ENCODE measurements at regions not wholly inside any gene's neighbourhood (a gene's known extent, or its start where the extent isn't known, plus 50 kb on each side); places are given as distances from the start of the nearest gene placed in this dataset.

DNA sequence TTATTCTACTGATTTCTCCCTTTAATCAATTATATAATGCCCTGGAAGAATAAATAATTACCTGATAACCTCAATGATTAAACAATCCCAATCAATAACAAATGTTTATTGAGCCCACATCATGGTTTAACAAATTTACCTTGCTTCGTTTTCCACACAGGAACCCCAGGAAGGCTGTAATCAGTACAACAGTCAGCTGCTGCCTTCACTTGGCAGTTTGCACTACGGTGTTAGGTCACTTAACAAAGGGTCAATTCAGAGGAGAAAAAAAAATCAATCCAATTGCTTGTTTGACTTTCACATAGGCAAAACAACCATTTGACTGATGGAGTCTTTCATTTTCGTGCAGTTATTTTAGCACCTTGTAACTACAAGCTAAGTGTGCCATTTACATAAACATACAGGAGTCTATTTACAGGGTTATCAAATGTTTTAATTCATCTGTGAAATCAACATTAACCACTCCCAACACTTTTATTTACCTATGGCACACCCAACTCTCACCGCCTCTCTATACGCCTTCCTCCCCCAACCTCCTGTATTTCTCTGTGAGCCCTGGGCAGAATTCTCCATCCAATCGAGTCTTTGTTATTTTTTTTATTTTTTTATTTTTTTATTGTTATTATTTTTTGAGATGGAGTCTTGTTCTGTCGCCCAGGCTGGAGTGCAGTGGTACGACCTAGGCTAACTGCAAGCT lies 140.4 kb upstream of the TAB2 start:
- H3K14ac ChIP-seq (ENCODE audit: low read length in 2 of 2), result no peak overlapping the region
- H3K4me2 ChIP-seq (ENCODE audit: low read length, poor library complexity, severe bottlenecking), result no peak overlapping the region
- H2AFZ ChIP-seq (ENCODE audit: low read depth, low read length), result no peak overlapping the region
- H4K8ac ChIP-seq (ENCODE audit: low read length), result no peak overlapping the region
- no peak overlapping the region for H3K23ac ChIP-seq (ENCODE audit: low read length in 2 of 2)
- H3K4me1 ChIP-seq (ENCODE audit: control insufficient read depth, insufficient read depth, low read depth, low read length), result no peaks in the 10 kb centered on the region
- H2BK5ac ChIP-seq (ENCODE audit: low read depth, low read length, poor library complexity, severe bottlenecking), result no peak overlapping the region
- H3K9me3 ChIP-seq (ENCODE audit: control insufficient read depth, low read length), result no peaks in the 10 kb centered on the region
- 90% methylated on average over 7 of the region's 8 CpGs for WGBS
- no peak overlapping the region for H2AK5ac ChIP-seq (ENCODE audit: low read length, severe bottlenecking)
- H2BK12ac ChIP-seq (ENCODE audit: low read length in 2 of 2), result no peak overlapping the region
- no peaks in the 10 kb centered on the region for H3K79me1 ChIP-seq (replicated peaks; ENCODE audit: low read length, poor library complexity, severe bottlenecking)
- no peak for DNase-seq
- no peak overlapping the region for H4K91ac ChIP-seq (ENCODE audit: low read length)
- no peaks in the 10 kb centered on the region for H3K36me3 ChIP-seq (ENCODE audit: control insufficient read depth in 1 of 2, insufficient read depth in 2 of 2, low read depth in 1 of 2, low read length in 2 of 2)
- no peaks in the 10 kb centered on the region for H3K27me3 ChIP-seq (ENCODE audit: control insufficient read depth in 1 of 2, insufficient read depth in 1 of 2, low read length in 2 of 2)
- no peak overlapping the region for H3K4ac ChIP-seq (ENCODE audit: low read depth in 1 of 2, low read length in 2 of 2)
- H2BK120ac ChIP-seq (ENCODE audit: low read depth, low read length), result no peak overlapping the region
- no peak overlapping the region for H2BK15ac ChIP-seq (ENCODE audit: low read depth, poor library complexity, severe bottlenecking)
- H3K9ac ChIP-seq (ENCODE audit: low read length), result no peak overlapping the region
- H3K27ac ChIP-seq (ENCODE audit: low read length, poor library complexity, severe bottlenecking), result no peak overlapping the region
- no peak overlapping the region for H3K4me3 ChIP-seq (ENCODE audit: insufficient read depth in 1 of 2, low read depth in 1 of 2, low read length in 2 of 2)
- H3K18ac ChIP-seq (ENCODE audit: low read depth in 1 of 2, low read length in 2 of 2), result no peak overlapping the region

DNA sequence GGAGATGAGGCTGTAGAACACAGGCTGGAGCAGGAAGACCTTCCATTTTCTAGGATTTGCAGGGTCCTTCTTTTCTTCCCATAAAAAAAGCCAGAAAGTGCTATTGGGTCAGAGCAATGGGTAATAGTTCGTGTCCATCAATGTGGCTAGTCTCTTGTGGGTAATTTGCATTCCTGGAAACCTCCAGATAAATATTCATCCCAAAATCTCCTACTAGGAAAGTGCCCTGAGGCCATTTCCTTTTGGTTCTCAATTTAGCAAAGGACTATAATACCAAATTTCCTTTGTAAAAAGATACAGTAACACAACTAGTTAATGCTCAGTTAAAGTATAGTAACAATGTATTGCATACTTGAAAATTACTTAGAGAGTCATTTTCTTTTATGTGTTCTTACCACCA lies 138.1 kb upstream of the TAB2 start:
- 100% methylated on average over 1 of the region's 1 CpG for WGBS
- Histone ChIP-seq H3K9me3 (ENCODE audit: control insufficient read depth, low read length) (no peaks in the 10 kb centered on the region), H2BK5ac (ENCODE audit: low read depth, low read length, poor library complexity, severe bottlenecking) (no peak overlapping the region), H2BK15ac (ENCODE audit: low read depth, poor library complexity, severe bottlenecking) (no peak overlapping the region), H3K18ac (ENCODE audit: low read depth in 1 of 2, low read length in 2 of 2) (no peak overlapping the region), H4K8ac (ENCODE audit: low read length) (no peak overlapping the region), H3K14ac (ENCODE audit: low read length in 2 of 2) (no peak overlapping the region), H2AFZ (ENCODE audit: low read depth, low read length) (no peak overlapping the region), H3K36me3 (ENCODE audit: control insufficient read depth in 1 of 2, insufficient read depth in 2 of 2, low read depth in 1 of 2, low read length in 2 of 2) (no peaks in the 10 kb centered on the region), H2BK120ac (ENCODE audit: low read depth, low read length) (no peak overlapping the region), H3K23ac (ENCODE audit: low read length in 2 of 2) (no peak overlapping the region), H3K79me1 (replicated peaks; ENCODE audit: low read length, poor library complexity, severe bottlenecking) (no peaks in the 10 kb centered on the region), H4K91ac (ENCODE audit: low read length) (no peak overlapping the region), H2AK5ac (ENCODE audit: low read length, severe bottlenecking) (no peak overlapping the region), H3K9ac (ENCODE audit: low read length) (no peak overlapping the region), H3K27me3 (ENCODE audit: control insufficient read depth in 1 of 2, insufficient read depth in 1 of 2, low read length in 2 of 2) (no peaks in the 10 kb centered on the region), H2BK12ac (ENCODE audit: low read length in 2 of 2) (no peak overlapping the region), H3K4me2 (ENCODE audit: low read length, poor library complexity, severe bottlenecking) (no peak overlapping the region), H3K4ac (ENCODE audit: low read depth in 1 of 2, low read length in 2 of 2) (no peak overlapping the region), H3K27ac (ENCODE audit: low read length, poor library complexity, severe bottlenecking) (no peak overlapping the region), H3K4me1 (ENCODE audit: control insufficient read depth, insufficient read depth, low read depth, low read length) (no peaks in the 10 kb centered on the region), H3K4me3 (ENCODE audit: insufficient read depth in 1 of 2, low read depth in 1 of 2, low read length in 2 of 2) (no peak overlapping the region)
- DNase-seq, result no peak

DNA sequence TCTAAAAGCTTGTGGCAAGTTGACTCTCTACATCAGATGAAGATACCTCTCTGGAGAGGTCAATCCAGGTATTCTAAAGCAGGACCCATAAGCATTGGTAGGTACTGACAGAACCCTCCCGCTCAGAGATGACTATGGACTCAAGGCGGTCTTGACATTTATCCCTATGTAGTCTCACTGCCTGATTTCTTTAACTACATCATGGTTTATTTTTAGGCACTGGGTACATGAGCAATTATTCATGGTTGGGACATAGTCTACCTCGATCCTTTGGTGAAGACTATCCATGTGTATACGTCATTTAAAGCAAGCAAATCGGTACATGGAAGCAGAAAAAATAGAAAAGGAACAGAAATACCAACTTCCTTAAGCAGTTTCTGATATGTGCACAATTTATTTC lies 136.2 kb upstream of the TAB2 start:
- no peak overlapping the region for H3K4me3 ChIP-seq (ENCODE audit: insufficient read depth in 1 of 2, low read depth in 1 of 2, low read length in 2 of 2)
- H3K27ac ChIP-seq (ENCODE audit: low read length, poor library complexity, severe bottlenecking), result no peak overlapping the region
- no peaks in the 10 kb centered on the region for H3K36me3 ChIP-seq (ENCODE audit: control insufficient read depth in 1 of 2, insufficient read depth in 2 of 2, low read depth in 1 of 2, low read length in 2 of 2)
- no peak overlapping the region for H2BK15ac ChIP-seq (ENCODE audit: low read depth, poor library complexity, severe bottlenecking)
- H3K14ac ChIP-seq (ENCODE audit: low read length in 2 of 2), result peak overlapping the region in 1 of 2 experiments; percentile 74
- peaks cover 14% of the 10 kb centered on the region for H3K9me3 ChIP-seq (ENCODE audit: control insufficient read depth, low read length)
- no peaks in the 10 kb centered on the region for H3K27me3 ChIP-seq (ENCODE audit: control insufficient read depth in 1 of 2, insufficient read depth in 1 of 2, low read length in 2 of 2)
- H3K4ac ChIP-seq (ENCODE audit: low read depth in 1 of 2, low read length in 2 of 2), result no peak overlapping the region
- no peak overlapping the region for H3K9ac ChIP-seq (ENCODE audit: low read length)
- no peak overlapping the region for H3K23ac ChIP-seq (ENCODE audit: low read length in 2 of 2)
- H4K91ac ChIP-seq (ENCODE audit: low read length), result no peak overlapping the region
- no peaks in the 10 kb centered on the region for H3K79me1 ChIP-seq (replicated peaks; ENCODE audit: low read length, poor library complexity, severe bottlenecking)
- no peak overlapping the region for H3K18ac ChIP-seq (ENCODE audit: low read depth in 1 of 2, low read length in 2 of 2)
- no peaks in the 10 kb centered on the region for H3K4me1 ChIP-seq (ENCODE audit: control insufficient read depth, insufficient read depth, low read depth, low read length)
- H4K8ac ChIP-seq (ENCODE audit: low read length), result no peak overlapping the region
- DNase-seq, result no peak
- H3K4me2 ChIP-seq (ENCODE audit: low read length, poor library complexity, severe bottlenecking), result no peak overlapping the region
- WGBS, result 100% methylated on average over 5 of the region's 5 CpGs
- no peak overlapping the region for H2BK5ac ChIP-seq (ENCODE audit: low read depth, low read length, poor library complexity, severe bottlenecking)
- no peak overlapping the region for H2AFZ ChIP-seq (ENCODE audit: low read depth, low read length)
- H2AK5ac ChIP-seq (ENCODE audit: low read length, severe bottlenecking), result no peak overlapping the region
- H2BK120ac ChIP-seq (ENCODE audit: low read depth, low read length), result no peak overlapping the region
- no peak overlapping the region for H2BK12ac ChIP-seq (ENCODE audit: low read length in 2 of 2)

DNA sequence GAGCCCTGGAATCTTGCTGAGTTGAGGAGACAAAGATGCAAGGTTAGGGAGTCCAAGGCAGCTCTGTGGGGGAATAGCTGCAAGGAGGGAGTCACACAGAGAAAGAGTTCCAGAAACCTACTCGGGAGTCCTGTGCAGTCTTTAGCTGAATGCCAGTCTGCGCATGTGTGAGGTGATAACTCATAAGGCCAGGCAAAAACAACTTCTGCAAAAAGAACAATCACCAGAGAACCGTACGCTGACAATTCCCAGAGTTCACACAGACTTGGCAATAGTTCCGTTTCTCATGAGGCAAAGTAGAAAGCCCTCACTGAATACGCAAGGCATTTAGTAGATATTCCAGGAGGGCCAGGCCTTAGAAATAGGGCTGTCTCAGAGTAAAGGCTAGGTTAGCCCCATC lies 135.2 kb upstream of the TAB2 start:
- Histone ChIP-seq H2AFZ (ENCODE audit: low read depth, low read length) (no peak overlapping the region), H3K9me3 (ENCODE audit: control insufficient read depth, low read length) (peaks cover 19% of the 10 kb centered on the region), H4K91ac (ENCODE audit: low read length) (no peak overlapping the region), H2BK5ac (ENCODE audit: low read depth, low read length, poor library complexity, severe bottlenecking) (no peak overlapping the region), H3K79me1 (replicated peaks; ENCODE audit: low read length, poor library complexity, severe bottlenecking) (no peaks in the 10 kb centered on the region), H2BK120ac (ENCODE audit: low read depth, low read length) (no peak overlapping the region), H3K4me1 (ENCODE audit: control insufficient read depth, insufficient read depth, low read depth, low read length) (no peaks in the 10 kb centered on the region), H3K14ac (ENCODE audit: low read length in 2 of 2) (no peak overlapping the region), H4K8ac (ENCODE audit: low read length) (no peak overlapping the region), H3K36me3 (ENCODE audit: control insufficient read depth in 1 of 2, insufficient read depth in 2 of 2, low read depth in 1 of 2, low read length in 2 of 2) (no peaks in the 10 kb centered on the region), H3K4me3 (ENCODE audit: insufficient read depth in 1 of 2, low read depth in 1 of 2, low read length in 2 of 2) (no peak overlapping the region), H2BK15ac (ENCODE audit: low read depth, poor library complexity, severe bottlenecking) (no peak overlapping the region), H3K23ac (ENCODE audit: low read length in 2 of 2) (no peak overlapping the region), H3K4me2 (ENCODE audit: low read length, poor library complexity, severe bottlenecking) (no peak overlapping the region), H2AK5ac (ENCODE audit: low read length, severe bottlenecking) (no peak overlapping the region), H3K27ac (ENCODE audit: low read length, poor library complexity, severe bottlenecking) (no peak overlapping the region), H3K9ac (ENCODE audit: low read length) (no peak overlapping the region), H3K27me3 (ENCODE audit: control insufficient read depth in 1 of 2, insufficient read depth in 1 of 2, low read length in 2 of 2) (no peaks in the 10 kb centered on the region), H3K18ac (ENCODE audit: low read depth in 1 of 2, low read length in 2 of 2) (peak overlapping the region in 1 of 2 experiments; percentile 34), H3K4ac (ENCODE audit: low read depth in 1 of 2, low read length in 2 of 2) (no peak overlapping the region), H2BK12ac (ENCODE audit: low read length in 2 of 2) (no peak overlapping the region)
- DNase-seq, result no peak
- whole genome bisulfite sequencing, result 94% methylated on average over 6 of the region's 6 CpGs

Measured in mesenchymal stem cell (in vitro differentiated cells and primary cell).